ENCODE measurements at regions not wholly inside any gene's neighbourhood (a gene's known extent, or its start where the extent isn't known, plus 50 kb on each side); places are given as distances from the start of the nearest gene placed in this dataset.
A peak's percentile ranks its signal among the peaks of the same experiment; 100 is the strongest.

- CTCF ChIA-PET = interaction anchor here (0.6 kb wide), 1 partner anchor 312 kb away, joined by 3 read pairs; no protein-coding TSS in a partner anchor
Measured at GRCh38 chr4:159767406-159767805, 664.5 kb downstream of the RAPGEF2 start.

GRCh38 chr4:159768016-159768415 is 665.1 kb downstream of the RAPGEF2 start:
- peaks cover under 1% of the 10 kb centered on the region for H3K9me3 ChIP-seq (ENCODE audit: low read depth, low read length, poor library complexity, severe bottlenecking)
- peaks cover 29% of the 10 kb centered on the region for H3K36me3 ChIP-seq (ENCODE audit: insufficient read depth, low read length, poor library complexity, severe bottlenecking)
- H3K4me1 ChIP-seq (ENCODE audit: insufficient read depth, low read length, poor library complexity, severe bottlenecking) = peaks cover 68% of the 10 kb centered on the region
- peak overlapping the region; percentile 94 for H3K27ac ChIP-seq (ENCODE audit: low read depth, low read length, poor library complexity, severe bottlenecking)
- no peak overlapping the region for H3K4me3 ChIP-seq (ENCODE audit: low read depth, low read length, poor library complexity, severe bottlenecking)
- ChIA-PET CTCF (no interaction called here), POLR2A (ENCODE audit: low non-redundant PET) (interaction anchor here (0.6 kb wide), 1 partner anchor 660 kb away, joined by 3 read pairs; no protein-coding TSS in a partner anchor)
- no peaks in the 10 kb centered on the region for H3K27me3 ChIP-seq (replicated peaks; ENCODE audit: insufficient read depth, low read depth, low read length, poor library complexity)
- no peak for DNase-seq (ENCODE audit: low spot score)
- intact Hi-C loops (cut with micrococcal nuclease; ENCODE audit: unreplicated experiment) = loop anchor here (10.0 kb wide), 1 partner anchor 1487 kb away; no protein-coding TSS in a partner anchor
- no TSS peak for BruUV-seq (replicated peaks)
- no peak for TF ChIP-seq CTCF (conservative IDR thresholded peaks at IDR 0.05; ENCODE audit: low read depth, low read length)

More at GRCh38 chr4:159767406-159767805, 664.5 kb downstream of the RAPGEF2 start:
- intact Hi-C loops (cut with micrococcal nuclease; ENCODE audit: unreplicated experiment) = loop anchor here (10.0 kb wide), 1 partner anchor 1487 kb away; no protein-coding TSS in a partner anchor
- Histone ChIP-seq H3K4me3 (ENCODE audit: low read depth, low read length, poor library complexity, severe bottlenecking) (no peak overlapping the region), H3K27me3 (replicated peaks; ENCODE audit: insufficient read depth, low read depth, low read length, poor library complexity) (no peaks in the 10 kb centered on the region), H3K36me3 (ENCODE audit: insufficient read depth, low read length, poor library complexity, severe bottlenecking) (peaks cover 29% of the 10 kb centered on the region), H3K9me3 (ENCODE audit: low read depth, low read length, poor library complexity, severe bottlenecking) (peaks cover 5% of the 10 kb centered on the region), H3K4me1 (ENCODE audit: insufficient read depth, low read length, poor library complexity, severe bottlenecking) (peaks cover 68% of the 10 kb centered on the region), H3K27ac (ENCODE audit: low read depth, low read length, poor library complexity, severe bottlenecking) (peak overlapping the region; percentile 94)
- TF ChIP-seq EZH2 (IDR thresholded peaks at IDR 0.05; ENCODE audit: borderline replicate concordance, low read depth, low read length, poor library complexity, severe bottlenecking) (no peak), CTCF (conservative IDR thresholded peaks at IDR 0.05; ENCODE audit: low read depth, low read length) (no peak)
- no TSS peak for BruUV-seq (replicated peaks)
- DNase-seq (ENCODE audit: low spot score) = no peak
- POLR2A ChIA-PET (ENCODE audit: low non-redundant PET) = interaction anchor here (0.6 kb wide), 1 partner anchor 659 kb away, joined by 3 read pairs; no protein-coding TSS in a partner anchor

- H3K4me1 ChIP-seq (ENCODE audit: insufficient read depth, low read length, poor library complexity, severe bottlenecking) = peaks cover 55% of the 10 kb centered on the region
- POLR2A ChIA-PET (ENCODE audit: low non-redundant PET) = no interaction called here
Measured at GRCh38 chr4:159770401-159770800, 667.5 kb downstream of the RAPGEF2 start.

More at GRCh38 chr4:159770401-159770800, 667.5 kb downstream of the RAPGEF2 start:
- peaks cover 45% of the 10 kb centered on the region for H3K36me3 ChIP-seq (ENCODE audit: insufficient read depth, low read length, poor library complexity, severe bottlenecking)
- no peaks in the 10 kb centered on the region for H3K9me3 ChIP-seq (ENCODE audit: low read depth, low read length, poor library complexity, severe bottlenecking)
- DNase-seq (ENCODE audit: low spot score) = no peak
- peak overlapping the region; percentile 94 for H3K27ac ChIP-seq (ENCODE audit: low read depth, low read length, poor library complexity, severe bottlenecking)
- BruUV-seq (replicated peaks) = no TSS peak
- CTCF ChIA-PET = no interaction called here
- intact Hi-C loops (cut with micrococcal nuclease; ENCODE audit: unreplicated experiment) = no loop called here
- H3K4me3 ChIP-seq (ENCODE audit: low read depth, low read length, poor library complexity, severe bottlenecking) = peak overlapping the region; percentile 55
- no peaks in the 10 kb centered on the region for H3K27me3 ChIP-seq (replicated peaks; ENCODE audit: insufficient read depth, low read depth, low read length, poor library complexity)
- no peak for TF ChIP-seq CTCF (conservative IDR thresholded peaks at IDR 0.05; ENCODE audit: low read depth, low read length)
- no peak for TF ChIP-seq EZH2 (IDR thresholded peaks at IDR 0.05; ENCODE audit: borderline replicate concordance, low read depth, low read length, poor library complexity, severe bottlenecking)

All from A673 (cell line).